ENCODE measurements at regions not wholly inside any gene's neighbourhood (a gene's known extent, or its start where the extent isn't known, plus 50 kb on each side); places are given as distances from the start of the nearest gene placed in this dataset.
A peak's percentile ranks its signal among the peaks of the same experiment; 100 is the strongest.

GRCh38 chr10:3865565-3865964 is 80.6 kb upstream of the KLF6 start:
- DNase-seq (ENCODE audit: low spot score) = no peak

DNA sequence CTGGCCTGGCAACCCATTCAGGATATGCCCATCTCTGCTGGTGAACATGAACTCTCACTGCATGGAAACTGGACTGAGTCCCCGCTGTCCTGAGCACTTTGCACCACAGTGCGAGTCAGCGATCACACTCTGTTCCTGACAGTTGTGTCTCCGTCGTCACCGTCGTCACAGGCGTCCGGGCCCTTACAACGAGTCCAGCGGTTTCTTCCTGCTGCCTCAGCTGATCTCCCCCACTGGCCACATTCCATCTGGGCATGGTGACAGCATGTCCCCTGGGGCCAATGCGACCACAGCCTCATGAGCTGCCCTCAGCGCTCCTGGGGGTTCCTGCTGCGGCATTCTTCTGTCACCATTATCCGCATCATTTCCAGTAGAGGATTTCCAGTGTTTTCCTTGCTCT is 76.8 kb upstream of the KLF6 start:
- no peak for DNase-seq (ENCODE audit: low spot score)

DNA sequence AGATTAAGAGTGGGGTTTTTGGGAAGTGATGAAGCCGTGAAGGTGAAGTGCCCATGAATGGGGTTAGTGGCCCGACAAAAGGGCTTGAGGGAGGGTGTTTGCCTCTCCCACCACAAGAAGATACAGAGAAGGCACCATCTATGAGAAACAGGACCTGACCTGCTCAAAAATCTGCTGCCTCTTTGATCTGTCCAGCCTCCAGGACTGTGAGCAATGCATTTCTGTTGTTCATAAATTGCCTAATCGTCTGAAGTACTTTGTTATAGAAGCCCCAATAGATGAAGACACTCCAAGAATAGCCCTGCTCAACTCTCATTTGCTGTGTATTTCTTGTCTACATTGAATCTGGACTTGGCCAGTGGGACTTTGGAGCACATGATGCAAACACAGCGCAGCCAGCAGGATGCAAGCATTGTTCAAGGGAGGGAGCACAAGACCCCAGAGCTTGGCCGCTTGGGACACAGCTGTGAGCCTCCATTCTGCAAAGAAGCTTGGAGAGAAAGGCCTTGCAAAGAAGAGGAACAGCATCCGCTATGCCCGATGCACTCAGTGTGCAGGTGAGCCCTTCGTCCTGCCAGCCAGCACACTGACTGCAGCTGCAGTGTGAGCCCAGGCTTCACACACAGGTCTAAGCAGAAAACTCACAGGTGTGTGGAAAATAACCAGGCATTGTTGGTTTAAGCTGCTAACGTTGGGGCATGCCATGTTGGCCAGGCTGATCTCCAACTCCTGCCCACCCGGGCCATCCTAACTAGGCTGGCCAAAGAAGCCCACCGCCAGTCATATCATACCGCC is 73.2 kb upstream of the KLF6 start:
- no peak for DNase-seq (ENCODE audit: low spot score)

DNA sequence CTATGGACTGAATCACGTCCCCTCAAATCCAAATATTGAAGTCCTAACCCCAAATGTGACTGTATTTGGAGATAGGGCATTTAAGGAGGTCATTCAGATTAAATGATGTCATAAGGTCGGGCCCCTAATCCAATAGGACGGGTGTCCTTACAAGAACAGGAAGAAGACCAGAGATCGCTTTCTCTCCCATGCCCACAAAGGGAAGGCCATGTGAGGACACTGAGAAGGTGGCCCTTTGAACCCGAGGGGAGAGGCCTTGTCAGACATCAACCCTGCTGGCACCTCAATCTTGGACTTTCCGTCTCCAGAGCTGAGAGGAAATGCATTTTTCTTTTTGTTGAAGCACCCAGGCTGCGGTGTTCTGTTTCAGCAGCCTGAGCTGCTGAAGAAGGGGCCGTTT is 72.3 kb upstream of the KLF6 start:
- no peak for DNase-seq (ENCODE audit: low spot score)

GRCh38 chr10:3856593-3856992 is 71.6 kb upstream of the KLF6 start:
- no peak for DNase-seq (ENCODE audit: low spot score)

DNA sequence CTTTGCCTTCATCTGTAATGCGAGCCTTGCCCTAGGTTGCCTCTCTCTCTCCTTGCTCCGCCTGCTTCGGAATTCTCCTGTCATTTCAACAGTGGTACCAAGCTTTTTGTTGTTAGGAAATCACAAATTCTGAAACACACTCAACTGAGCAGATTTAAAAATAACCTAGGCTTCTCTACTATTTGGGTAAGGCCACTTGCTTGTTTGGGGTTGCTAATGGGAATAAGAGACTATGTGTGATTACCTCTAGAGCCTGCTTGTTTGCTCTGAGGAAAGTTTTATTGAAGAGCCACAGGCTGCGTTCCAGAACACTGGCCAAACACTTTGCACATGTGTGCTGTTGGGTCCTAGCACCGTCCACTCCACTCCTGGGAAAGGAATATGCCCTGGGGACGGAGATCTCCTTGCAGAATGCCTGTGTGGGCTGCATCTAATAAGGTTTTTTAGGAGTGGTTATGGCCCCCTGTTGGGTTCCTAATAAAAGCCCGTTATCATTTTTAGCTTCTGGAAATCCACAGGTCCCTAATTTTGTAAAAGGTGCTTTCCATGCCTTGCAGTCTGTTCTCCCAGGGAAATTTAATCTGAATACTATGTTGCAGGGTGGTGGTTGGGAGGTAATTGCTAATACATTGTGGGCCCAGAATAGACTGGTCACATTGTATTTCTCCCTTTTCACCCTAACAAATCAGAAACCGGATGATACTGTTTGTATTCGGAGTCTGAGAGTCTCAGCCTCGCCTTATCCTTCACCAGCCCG is 68.7 kb upstream of the KLF6 start:
- peak; percentile 81 for DNase-seq (ENCODE audit: low spot score)

- no peak for DNase-seq (ENCODE audit: low spot score)
Observed at GRCh38 chr10:3853016-3853415, 68.0 kb upstream of the KLF6 start.

- DNase-seq (ENCODE audit: low spot score) = peak; percentile 98
Observed at GRCh38 chr10:3852147-3852904, 67.3 kb upstream of the KLF6 start.

DNA sequence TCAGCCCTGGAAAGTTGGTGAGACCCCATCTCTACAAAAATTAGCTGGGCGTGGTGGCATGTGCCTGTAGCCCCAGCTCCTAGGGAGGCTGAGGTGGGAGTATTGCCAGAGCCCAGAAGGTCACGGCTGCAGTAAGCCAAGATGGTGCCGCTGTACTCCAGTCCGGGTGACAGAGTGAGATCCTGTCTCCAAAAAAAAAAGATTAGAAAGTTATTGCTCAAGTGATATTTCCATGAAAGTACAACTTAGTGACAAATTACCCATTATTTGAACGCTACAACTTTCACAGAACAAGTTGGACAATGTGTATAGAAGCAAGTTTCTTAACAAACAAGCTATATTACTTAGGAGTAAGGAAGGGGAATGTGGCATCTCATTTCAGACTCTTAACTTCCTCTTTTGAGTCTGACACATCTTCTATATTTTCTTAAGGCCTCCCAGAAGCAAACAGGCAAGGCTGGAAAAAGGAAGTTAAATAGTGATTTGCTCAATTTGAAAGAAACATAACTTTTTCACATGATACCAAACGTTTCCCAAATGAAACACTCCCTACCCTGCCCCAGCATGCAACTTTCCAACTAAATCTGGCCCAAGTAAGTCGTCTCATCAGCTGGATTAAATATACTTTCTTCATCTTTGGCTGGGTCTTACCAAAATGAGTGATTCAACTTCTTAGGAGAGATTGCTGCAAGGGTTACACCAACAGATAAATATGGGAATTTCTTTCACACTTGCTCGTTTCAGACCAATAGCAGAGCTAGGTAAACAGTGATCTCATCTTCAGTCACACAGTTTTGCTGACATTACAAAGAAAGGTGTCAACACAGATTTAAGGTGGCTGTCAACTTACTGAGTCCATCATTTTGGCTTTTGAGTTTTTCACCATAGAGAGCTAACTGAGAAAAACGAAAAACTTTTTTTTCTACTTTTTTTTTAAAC is 66.3 kb upstream of the KLF6 start:
- DNase-seq (ENCODE audit: low spot score) = peak; percentile 63

- no peak for DNase-seq (ENCODE audit: low spot score)
Observed at GRCh38 chr10:3848775-3849635, 64.0 kb upstream of the KLF6 start.

DNA sequence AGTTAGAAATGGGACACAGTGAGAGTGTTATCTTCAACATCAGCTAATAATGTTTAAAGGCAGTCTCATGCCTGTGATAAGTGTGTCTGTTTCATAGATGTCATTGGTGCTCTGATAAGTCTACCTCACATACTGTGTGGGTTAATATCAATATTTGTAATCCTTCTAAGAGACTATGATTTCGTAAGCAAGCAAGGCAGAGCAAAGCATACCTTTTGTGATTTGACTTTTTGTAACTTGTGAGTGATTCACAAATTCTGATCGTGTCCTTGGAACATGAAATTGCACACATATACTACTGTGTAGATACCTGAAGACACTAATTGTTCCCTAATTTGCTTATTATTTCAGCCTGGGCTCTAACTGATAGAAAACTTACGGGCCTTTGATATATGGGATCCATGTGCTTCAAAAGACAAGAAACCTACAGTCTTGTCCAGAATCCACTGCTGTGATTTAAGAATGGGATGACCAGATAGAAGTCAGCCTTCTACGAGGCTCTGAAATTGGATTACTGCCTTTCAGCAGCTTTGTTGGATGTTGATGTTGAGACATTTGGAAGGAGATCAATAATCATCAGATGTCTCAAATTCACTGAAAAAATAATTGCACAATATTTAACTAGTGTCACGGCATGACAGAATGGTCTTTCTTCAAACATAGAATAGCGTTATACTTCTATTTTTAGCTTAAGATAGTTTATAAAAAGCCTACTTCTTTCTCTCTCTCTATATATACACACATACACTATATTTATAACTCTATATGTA is 63.2 kb upstream of the KLF6 start:
- DNase-seq (ENCODE audit: low spot score) = no peak

GRCh38 chr10:3846736-3847135 is 61.7 kb upstream of the KLF6 start:
- no peak for DNase-seq (ENCODE audit: low spot score)

GRCh38 chr10:3844491-3845025 is 59.5 kb upstream of the KLF6 start:
- no peak for DNase-seq (ENCODE audit: low spot score)

- DNase-seq (ENCODE audit: low spot score) = no peak
Observed at GRCh38 chr10:3838460-3839437, 53.7 kb upstream of the KLF6 start.

DNA sequence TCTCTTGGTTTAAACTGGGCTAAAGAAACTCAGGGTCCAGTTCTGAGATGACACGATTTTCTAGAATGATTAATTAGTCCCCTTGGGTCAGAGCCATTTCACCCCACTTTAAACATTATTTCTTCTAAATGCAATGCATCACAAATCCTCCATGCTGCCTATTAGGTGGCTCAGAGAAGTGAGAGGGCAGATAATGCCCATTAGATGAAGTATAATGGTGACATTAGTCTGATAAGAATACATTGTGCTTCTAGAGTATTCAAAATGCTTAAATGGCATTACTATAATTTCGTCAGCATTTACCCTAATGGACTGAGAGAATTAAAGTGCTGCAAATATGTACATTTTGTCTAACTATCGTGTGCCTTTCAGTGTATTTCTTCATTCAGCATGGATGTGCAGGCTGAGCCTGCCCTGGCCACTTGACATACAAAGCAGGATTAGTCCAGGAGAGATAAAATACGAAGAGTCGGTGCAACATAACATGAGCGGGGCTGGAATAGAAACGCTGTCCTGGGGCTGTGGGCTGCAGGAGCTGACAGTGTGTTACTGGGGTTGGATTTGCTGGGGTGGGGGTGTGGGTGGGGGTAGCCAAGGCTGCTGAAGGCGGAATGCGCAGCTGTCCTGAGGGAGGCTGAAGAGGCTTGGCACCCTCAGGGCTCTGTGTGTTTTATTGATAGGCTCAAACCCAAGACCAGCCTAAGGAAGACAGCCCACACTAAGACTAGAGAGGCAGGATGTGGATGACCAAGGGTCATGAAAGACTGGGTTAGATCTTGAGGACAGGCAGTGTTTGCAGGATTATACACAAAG is 52.8 kb upstream of the KLF6 start:
- DNase-seq (ENCODE audit: low spot score) = no peak

GRCh38 chr10:3836222-3836820 is 51.3 kb upstream of the KLF6 start:
- DNase-seq (ENCODE audit: low spot score) = no peak

GRCh38 chr10:3835770-3836169 is 50.8 kb upstream of the KLF6 start:
- DNase-seq (ENCODE audit: low spot score) = peak; percentile 37
